ENCODE measurements at regions not wholly inside any gene's neighbourhood (a gene's known extent, or its start where the extent isn't known, plus 50 kb on each side); places are given as distances from the start of the nearest gene placed in this dataset.
"Not testable (repeated sequence)": the region's sequence is repeated elsewhere in the genome, so short reads cannot be mapped to it uniquely, and the experiment has no call there.

GRCh38 chr1:88327391-88328267, 356.4 kb upstream of the PKN2 start:
- DNase-seq, result peak; percentile 38

DNA sequence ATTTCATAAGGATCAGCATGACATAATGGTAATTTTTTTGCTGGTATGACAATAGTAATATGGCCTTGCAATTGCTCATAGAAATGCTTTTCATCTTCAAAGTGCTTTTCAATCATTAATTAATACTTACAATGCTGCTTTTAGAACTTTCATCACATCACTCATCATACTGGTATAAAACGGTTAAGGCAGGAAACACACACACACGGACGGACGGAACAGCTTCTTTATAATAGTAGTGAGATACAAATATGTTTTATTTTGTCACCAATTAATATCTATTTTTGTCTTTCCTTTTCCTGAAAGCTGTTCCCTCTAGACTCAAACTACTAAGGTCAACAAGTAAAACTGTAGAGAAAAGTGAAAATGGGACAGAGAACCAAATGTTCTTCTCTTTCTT, 353.9 kb upstream of the PKN2 start:
- DNase-seq, result no peak

GRCh38 chr1:88333086-88333695, 350.9 kb upstream of the PKN2 start:
- peak; percentile 37 for DNase-seq

DNA sequence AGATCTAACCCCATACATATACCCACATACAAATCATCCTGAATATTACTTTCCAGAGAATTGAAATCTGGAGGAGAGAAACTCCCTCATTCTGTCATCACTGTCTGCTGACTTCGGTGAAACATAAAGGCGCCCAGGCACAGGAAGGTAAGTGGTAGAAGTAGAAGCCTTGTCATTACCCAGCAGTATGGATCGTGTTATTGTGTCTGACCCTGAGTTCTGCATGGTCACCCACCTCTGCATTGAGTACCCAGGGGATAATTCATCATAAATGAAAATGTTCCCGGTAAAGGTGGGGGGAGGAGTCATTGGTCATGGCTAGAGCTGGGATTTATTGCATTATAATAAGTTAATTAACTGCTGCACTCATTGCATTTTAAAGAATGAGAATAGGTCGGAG, 342.6 kb upstream of the PKN2 start:
- DNase-seq, result no peak

DNA sequence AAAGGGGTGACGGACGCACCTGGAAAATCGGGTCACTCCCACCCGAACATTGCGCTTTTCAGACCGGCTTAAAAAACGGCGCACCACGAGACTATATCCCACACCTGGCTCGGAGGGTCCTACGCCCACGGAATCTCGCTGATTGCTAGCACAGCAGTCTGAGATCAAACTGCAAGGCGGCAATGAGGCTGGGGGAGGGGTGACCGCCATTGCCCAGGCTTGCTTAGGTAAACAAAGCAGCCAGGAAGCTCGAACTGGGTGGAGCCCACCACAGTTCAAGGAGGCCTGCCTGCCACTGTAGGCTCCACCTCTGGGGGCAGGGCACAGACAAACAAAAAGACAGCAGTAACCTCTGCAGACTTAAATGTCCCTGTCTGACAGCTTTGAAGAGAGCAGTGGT, 342.0 kb upstream of the PKN2 start:
- not testable (repeated sequence) for DNase-seq

GRCh38 chr1:88350648-88351047, 333.4 kb upstream of the PKN2 start:
- no peak for DNase-seq

DNA sequence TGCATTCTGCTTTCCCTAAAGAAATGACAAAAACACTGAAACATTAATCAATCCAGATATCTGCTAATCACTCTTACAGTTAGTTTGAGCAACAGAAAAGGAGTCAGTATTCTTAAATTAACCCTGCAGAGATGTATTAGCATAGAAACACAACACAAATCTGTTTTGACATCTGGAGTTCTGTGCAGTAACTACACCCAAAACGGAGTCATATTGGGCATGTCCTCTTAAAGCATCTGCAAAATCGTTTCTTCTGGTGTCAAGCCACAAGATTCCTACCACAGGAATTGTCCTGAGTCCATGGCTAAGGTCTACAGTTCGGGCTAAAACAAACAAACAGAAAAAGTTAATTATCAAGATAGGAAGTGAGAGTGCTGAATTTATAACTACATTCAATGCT, 332.1 kb upstream of the PKN2 start:
- DNase-seq, result no peak

GRCh38 chr1:88354256-88354655, 329.8 kb upstream of the PKN2 start:
- DNase-seq, result no peak

GRCh38 chr1:88357729-88358128, 326.3 kb upstream of the PKN2 start:
- no peak for DNase-seq

- DNase-seq, result no peak
Measured at GRCh38 chr1:88371436-88372023, 312.5 kb upstream of the PKN2 start.

- DNase-seq, result no peak
Measured at GRCh38 chr1:88375977-88376376, 308.1 kb upstream of the PKN2 start.

- no peak for DNase-seq
Measured at GRCh38 chr1:88376421-88376820, 307.7 kb upstream of the PKN2 start.

GRCh38 chr1:88378560-88378959, 305.5 kb upstream of the PKN2 start:
- no peak for DNase-seq

DNA sequence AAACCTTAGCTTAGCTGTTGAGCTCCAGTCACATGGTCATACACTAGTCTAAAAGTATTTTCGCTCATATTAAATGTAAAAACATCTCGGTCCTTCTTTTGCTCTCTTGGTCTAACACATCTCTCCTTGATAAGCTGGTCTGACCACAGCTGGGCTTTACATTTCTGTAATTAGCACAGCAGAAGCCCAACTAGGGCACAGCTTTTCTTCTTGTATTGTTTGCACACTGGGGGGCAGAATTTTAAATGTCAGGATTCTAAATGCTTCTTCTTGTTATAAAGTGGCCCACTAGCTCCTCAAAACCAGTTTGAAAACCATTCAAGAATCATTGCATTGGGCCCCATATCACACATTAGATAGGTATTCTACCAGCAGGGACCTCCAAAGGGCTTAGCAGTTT, 289.1 kb upstream of the PKN2 start:
- DNase-seq, result no peak

DNA sequence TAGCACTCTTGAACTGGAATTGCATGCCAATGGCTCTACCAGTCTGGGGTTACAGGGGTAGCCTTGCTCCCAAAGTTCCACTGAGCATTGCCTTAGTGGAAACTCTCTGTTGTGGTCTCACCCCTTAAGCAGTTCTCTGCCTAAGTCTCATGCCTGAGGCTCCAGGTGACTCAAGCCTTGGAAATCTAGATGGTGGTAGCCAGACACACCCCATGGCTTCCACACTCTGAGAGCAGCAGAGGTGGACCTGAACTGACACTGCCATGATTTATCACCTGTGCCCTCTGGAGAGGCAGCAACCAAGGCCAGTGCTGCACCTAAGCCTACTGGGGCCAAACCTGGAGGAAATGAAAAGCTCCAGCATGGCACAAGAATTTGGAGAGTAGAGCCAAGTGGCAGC, 285.7 kb upstream of the PKN2 start:
- DNase-seq, result no peak

GRCh38 chr1:88399690-88400089, 284.4 kb upstream of the PKN2 start:
- no peak for DNase-seq

DNA sequence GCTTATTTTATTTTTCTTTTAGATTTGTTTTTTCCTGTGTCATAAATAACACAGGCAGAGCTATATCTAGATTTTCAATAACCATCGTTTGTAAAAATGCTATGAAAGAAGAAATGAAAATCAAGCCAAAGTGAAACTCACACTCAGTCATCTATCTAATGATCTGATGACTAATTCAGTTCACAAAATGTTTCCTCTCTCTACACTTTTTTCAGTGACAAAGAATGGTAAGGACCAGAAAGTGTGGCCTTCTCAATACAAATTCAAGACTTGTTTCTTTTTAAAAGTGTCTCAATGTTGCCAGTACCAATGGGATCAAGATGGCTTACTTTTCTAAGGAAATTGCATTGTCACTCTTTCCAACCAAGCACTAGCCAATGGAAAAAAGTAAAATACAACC, 282.8 kb upstream of the PKN2 start:
- DNase-seq, result no peak

DNA sequence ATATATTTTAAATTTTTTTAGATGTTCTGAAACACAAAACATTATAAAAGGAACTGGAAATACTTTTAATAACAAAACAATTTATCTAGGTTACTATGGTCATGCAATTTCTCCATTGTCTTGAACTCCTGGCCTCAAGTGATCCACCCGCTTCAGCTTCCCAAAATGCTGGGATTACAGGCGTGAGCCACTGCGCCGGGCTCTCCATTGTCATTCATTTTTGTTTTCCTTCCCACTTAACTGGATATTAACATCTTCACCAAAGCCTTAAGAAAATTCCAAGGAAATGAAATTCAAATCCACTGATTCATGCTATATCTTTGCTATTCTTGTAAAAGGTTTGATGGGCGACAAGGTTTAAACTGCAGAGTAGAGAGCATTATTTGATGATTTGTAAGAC, 279.5 kb upstream of the PKN2 start:
- DNase-seq, result no peak

GRCh38 chr1:88407248-88407647, 276.8 kb upstream of the PKN2 start:
- no peak for DNase-seq

DNA sequence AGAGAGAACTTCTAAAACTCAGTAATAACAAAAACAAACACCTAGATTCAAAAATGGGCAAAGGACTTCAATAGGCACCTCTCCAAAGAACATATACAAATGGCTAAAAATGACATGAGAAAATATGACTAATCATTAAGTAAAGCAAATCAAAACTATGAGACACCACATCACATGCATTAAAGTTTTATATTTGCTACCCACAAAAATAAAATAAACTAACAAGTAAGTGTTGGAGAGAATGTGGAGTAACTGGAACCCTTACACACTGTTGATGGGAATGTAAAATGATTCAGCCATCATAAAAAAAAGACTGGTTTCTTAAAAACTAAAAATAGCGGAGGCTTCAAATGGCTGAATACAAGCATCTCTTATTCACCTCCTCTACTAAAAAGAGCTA, 262.1 kb upstream of the PKN2 start:
- DNase-seq, result no peak

- DNase-seq, result no peak
Measured at GRCh38 chr1:88433556-88433955, 250.5 kb upstream of the PKN2 start.

DNA sequence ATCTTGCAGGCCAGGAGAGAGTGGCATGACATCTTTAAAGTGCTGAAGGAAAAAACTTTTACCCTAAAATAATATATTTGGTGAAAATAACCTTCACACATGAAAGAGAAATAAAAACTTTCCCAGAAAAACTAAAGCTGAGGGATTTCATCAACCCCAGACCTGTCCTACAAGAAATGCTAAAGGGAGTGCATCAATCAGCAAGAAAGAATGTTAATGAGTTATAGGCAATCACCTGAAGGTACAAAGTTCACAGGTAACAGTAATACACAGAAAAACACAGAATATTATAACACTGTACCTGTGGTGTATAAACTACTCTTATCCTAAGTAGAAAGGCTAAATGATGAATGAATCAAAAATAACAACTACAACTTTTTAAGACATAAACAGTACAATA, 249.2 kb upstream of the PKN2 start:
- no peak for DNase-seq

DNA sequence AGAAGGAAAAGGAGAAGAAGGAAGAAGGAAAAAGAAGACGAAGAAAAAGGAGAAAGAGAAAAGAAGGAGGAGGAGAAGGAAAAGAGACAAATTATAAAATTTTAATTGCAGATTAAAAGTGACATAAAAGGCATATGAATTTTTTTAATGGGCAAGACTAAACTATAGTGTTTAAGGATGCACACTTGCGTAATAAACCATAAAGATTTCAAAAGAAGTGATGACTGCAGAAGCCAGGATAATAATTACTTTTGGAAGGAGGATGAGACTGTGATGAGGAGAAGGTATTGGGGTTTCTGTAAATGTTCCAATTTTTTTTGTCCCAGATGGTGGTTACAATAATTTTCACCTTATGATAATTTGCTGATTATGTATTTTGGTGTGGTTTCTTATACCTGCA, 243.1 kb upstream of the PKN2 start:
- no peak for DNase-seq

- DNase-seq, result no peak
Measured at GRCh38 chr1:88451856-88452255, 232.2 kb upstream of the PKN2 start.
